Suprapubic skin (tissue), 4 donors: ENCODE measurements at regions not wholly inside any gene's neighbourhood (a gene's known extent, or its start where the extent isn't known, plus 50 kb on each side); places are given as distances from the start of the nearest gene placed in this dataset.

ENCODE experiments used
- EP300 ChIP-seq: sonication (generic); formaldehyde crosslinking; IDR thresholded peaks from one replicate; pipeline ENCODE4 v1.6.1; 2017; ENCODE audit warnings: antibody characterized with exemption
- POLR2A ChIP-seq, 2 donors: fragments of 450-650 bp; IDR thresholded peaks; one replicate each; pipeline ENCODE4 v1.6.1; 2017; ENCODE audit warnings: antibody characterized with exemption in 2 of 2, mild to moderate bottlenecking in 2 of 2, moderate library complexity in 2 of 2
- POLR2AphosphoS5 ChIP-seq, 3 donors: sonication (generic); formaldehyde crosslinking; IDR thresholded peaks; one replicate each; pipeline ENCODE4 v1.6.1; 2017; ENCODE audit warnings: antibody characterized with exemption in 3 of 3
- TF ChIP-seq, protein P1 (sequence below), 2 donors: fragments of 200-600 bp in 1 of 2; fragments of 450-650 bp in 1 of 2; sonication (generic) in 1 of 2; IDR thresholded peaks; one replicate each; pipeline ENCODE4 v1.5.1; 2016 to 2019; ENCODE audit warnings: antibody characterized with exemption in 2 of 2, mild to moderate bottlenecking in 1 of 2, moderate library complexity in 1 of 2

DNA sequence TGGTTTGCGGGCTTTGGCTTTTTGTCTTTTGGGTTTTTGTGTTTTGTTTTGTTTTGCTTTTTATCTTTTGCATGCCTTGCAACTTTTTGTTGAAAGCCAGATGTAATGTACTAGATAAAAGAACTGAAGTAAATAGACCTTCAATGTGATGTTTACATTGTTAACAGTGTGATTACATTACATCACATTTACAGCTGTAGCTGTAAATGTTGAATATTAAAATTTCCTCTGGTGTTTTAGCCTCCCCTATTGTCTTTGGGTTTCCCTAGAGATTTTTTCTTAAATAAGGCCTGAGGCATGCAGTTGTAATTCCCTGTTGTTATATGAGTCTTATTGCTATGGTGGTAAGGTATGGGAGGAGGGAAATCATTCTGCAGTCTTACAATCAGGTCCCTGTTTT lies 275.0 kb downstream of the PARM1 start:
- TF ChIP-seq, protein P1, sequence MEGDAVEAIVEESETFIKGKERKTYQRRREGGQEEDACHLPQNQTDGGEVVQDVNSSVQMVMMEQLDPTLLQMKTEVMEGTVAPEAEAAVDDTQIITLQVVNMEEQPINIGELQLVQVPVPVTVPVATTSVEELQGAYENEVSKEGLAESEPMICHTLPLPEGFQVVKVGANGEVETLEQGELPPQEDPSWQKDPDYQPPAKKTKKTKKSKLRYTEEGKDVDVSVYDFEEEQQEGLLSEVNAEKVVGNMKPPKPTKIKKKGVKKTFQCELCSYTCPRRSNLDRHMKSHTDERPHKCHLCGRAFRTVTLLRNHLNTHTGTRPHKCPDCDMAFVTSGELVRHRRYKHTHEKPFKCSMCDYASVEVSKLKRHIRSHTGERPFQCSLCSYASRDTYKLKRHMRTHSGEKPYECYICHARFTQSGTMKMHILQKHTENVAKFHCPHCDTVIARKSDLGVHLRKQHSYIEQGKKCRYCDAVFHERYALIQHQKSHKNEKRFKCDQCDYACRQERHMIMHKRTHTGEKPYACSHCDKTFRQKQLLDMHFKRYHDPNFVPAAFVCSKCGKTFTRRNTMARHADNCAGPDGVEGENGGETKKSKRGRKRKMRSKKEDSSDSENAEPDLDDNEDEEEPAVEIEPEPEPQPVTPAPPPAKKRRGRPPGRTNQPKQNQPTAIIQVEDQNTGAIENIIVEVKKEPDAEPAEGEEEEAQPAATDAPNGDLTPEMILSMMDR (IDR thresholded peaks at IDR 0.05): no peak
- TF ChIP-seq POLR2AphosphoS5 (IDR thresholded peaks at IDR 0.05) (no peak), POLR2A (IDR thresholded peaks at IDR 0.05) (no peak), EP300 (no peak)
